Body of pancreas (tissue), 4 donors: ENCODE measurements at regions not wholly inside any gene's neighbourhood (a gene's known extent, or its start where the extent isn't known, plus 50 kb on each side); places are given as distances from the start of the nearest gene placed in this dataset.
"Not testable (repeated sequence)": the region's sequence is repeated elsewhere in the genome, so short reads cannot be mapped to it uniquely, and the experiment has no call there.

Source experiments
- ATAC-seq: fragments of 150-250 bp; one replicate; pipeline ENCODE4 v1.9.1; 2016
- DNase-seq, 4 donors: peaks; one replicate each; pipeline ENCODE4 v3.0.0-alpha.2; 2019
- H3K27ac ChIP-seq, 4 donors: fragments of 200-600 bp; sonication (generic); 1 replicate in 3 of 4; 2 replicates in 1 of 4; pipeline versions ENCODE4 v1.5.1 to v1.6.1; 2016 to 2019; ENCODE audit warnings: mild to moderate bottlenecking in 1 of 4, mixed read lengths in 1 of 4, moderate library complexity in 1 of 4
- H3K27me3 ChIP-seq, 2 donors: fragments of 200-600 bp; sonication (generic); one replicate each; pipeline ENCODE4 v1.6.0; 2016; ENCODE audit warnings: mild to moderate bottlenecking in 1 of 2
- H3K36me3 ChIP-seq, 2 donors: fragments of 200-600 bp; sonication (generic); replicated peaks in 1 of 2; 2 replicates each; pipeline ENCODE4 v1.5.1; 2016; ENCODE audit warnings: low read depth in 2 of 2; ENCODE audit not compliant: insufficient read depth in 1 of 2
- H3K4me1 ChIP-seq: fragments of 200-600 bp; sonication (generic); one replicate; pipeline ENCODE4 v1.6.0; 2016
- H3K4me3 ChIP-seq, 2 donors: fragments of 200-600 bp; sonication (generic); 1 replicate in 1 of 2; 2 replicates in 1 of 2; pipeline ENCODE4 v1.5.1; 2016 to 2019
- H3K9me3 ChIP-seq, 3 donors: fragments of 200-600 bp; sonication (generic); 1 replicate in 2 of 3; 2 replicates in 1 of 3; pipeline ENCODE4 v1.5.1; 2016
- POLR2A ChIP-seq, 3 donors: fragments of 450-650 bp; IDR thresholded peaks; one replicate each; pipeline ENCODE4 v1.6.1; 2016; ENCODE audit warnings: antibody characterized with exemption in 3 of 3, mild to moderate bottlenecking in 2 of 3
- WGBS, 2 donors: methylation state at CpG; one replicate each; pipeline ENCODE4 v1.1.5; 2017; 5-methylcytosine and 5-hydroxymethylcytosine counted together
- intact Hi-C: fragments of 100-400 bp; cut with DNase I; formaldehyde crosslinking; loops from one replicate; pipeline ENCODE4 v1.15.1; 2023
- TF ChIP-seq, protein P1 (sequence below), 7 experiments: fragments of 450-650 bp in 4 of 7; fragments of 200-600 bp in 3 of 7; sonication (generic) in 3 of 7; IDR thresholded peaks; one replicate each; pipeline ENCODE4 v1.5.1; 2016 to 2019; ENCODE audit warnings: antibody characterized with exemption in 7 of 7

DNA sequence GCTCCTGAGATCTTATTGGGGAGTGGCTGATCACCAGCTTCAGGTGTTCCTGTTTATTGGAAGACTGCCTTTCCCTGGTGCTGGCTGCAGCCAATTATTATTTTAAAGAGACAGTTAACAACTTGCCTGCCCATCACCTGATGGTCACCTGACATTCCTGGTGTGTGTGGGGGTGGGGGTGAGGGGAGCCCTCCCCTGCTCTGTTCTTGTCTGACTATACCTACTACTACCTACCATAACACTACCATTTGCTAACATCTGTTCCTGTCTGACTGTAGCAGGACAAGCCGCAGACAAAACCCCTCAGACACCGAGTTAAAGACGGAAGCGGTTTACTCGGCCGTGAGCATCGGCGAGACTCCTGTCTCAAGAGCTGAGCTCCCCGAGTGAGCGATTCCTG lies 54.9 kb upstream of the NBPF3 start:
- ATAC-seq = no peak
- H3K36me3 ChIP-seq = no peaks in the 10 kb centered on the region
- H3K9me3 ChIP-seq = no peaks in the 10 kb centered on the region
- intact Hi-C loops = no loop called here
- DNase-seq = no peak
- no peak overlapping the region for H3K4me3 ChIP-seq
- no peaks in the 10 kb centered on the region for H3K4me1 ChIP-seq
- 68 to 74% methylated on average over 10 of the region's 10 CpGs for WGBS, 2 donors
- no peak overlapping the region for H3K27ac ChIP-seq
- TF ChIP-seq POLR2A (IDR thresholded peaks at IDR 0.05) = no peak
- TF ChIP-seq, protein P1, sequence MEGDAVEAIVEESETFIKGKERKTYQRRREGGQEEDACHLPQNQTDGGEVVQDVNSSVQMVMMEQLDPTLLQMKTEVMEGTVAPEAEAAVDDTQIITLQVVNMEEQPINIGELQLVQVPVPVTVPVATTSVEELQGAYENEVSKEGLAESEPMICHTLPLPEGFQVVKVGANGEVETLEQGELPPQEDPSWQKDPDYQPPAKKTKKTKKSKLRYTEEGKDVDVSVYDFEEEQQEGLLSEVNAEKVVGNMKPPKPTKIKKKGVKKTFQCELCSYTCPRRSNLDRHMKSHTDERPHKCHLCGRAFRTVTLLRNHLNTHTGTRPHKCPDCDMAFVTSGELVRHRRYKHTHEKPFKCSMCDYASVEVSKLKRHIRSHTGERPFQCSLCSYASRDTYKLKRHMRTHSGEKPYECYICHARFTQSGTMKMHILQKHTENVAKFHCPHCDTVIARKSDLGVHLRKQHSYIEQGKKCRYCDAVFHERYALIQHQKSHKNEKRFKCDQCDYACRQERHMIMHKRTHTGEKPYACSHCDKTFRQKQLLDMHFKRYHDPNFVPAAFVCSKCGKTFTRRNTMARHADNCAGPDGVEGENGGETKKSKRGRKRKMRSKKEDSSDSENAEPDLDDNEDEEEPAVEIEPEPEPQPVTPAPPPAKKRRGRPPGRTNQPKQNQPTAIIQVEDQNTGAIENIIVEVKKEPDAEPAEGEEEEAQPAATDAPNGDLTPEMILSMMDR (IDR thresholded peaks at IDR 0.05) = no peak
- no peaks in the 10 kb centered on the region for H3K27me3 ChIP-seq

DNA sequence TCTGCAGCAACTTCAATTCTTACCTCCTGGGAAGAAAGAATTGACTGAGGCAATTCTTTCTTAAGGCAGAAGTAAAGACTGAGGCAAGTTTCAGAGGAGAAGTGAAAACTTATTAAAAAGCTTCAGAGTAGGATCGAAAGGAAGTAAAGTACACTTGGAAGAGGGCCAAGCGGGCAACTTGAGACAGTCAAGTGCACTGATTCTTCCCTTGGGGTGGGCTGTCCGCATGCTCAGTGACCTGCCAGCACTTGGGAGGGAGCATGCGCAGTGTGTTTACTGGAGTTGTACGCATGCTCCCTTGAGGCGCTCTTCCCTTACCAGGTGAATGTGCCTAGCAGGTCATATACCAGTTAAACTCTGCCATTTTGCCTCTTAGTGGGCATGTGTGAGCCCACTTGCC lies 55.3 kb upstream of the NBPF3 start:
- peak in 1 of 4 donors; percentile 28 for DNase-seq
- H3K27ac ChIP-seq = no peak overlapping the region
- H3K36me3 ChIP-seq = no peaks in the 10 kb centered on the region
- H3K9me3 ChIP-seq = no peaks in the 10 kb centered on the region
- H3K27me3 ChIP-seq = no peaks in the 10 kb centered on the region
- no peak for TF ChIP-seq POLR2A (IDR thresholded peaks at IDR 0.05)
- TF ChIP-seq, protein P1 (IDR thresholded peaks at IDR 0.05) = no peak
- H3K4me3 ChIP-seq = no peak overlapping the region
- no peak for ATAC-seq
- no peaks in the 10 kb centered on the region for H3K4me1 ChIP-seq
- intact Hi-C loops = no loop called here
- WGBS, 2 donors = 57 to 61% methylated on average over 6 of the region's 6 CpGs

DNA sequence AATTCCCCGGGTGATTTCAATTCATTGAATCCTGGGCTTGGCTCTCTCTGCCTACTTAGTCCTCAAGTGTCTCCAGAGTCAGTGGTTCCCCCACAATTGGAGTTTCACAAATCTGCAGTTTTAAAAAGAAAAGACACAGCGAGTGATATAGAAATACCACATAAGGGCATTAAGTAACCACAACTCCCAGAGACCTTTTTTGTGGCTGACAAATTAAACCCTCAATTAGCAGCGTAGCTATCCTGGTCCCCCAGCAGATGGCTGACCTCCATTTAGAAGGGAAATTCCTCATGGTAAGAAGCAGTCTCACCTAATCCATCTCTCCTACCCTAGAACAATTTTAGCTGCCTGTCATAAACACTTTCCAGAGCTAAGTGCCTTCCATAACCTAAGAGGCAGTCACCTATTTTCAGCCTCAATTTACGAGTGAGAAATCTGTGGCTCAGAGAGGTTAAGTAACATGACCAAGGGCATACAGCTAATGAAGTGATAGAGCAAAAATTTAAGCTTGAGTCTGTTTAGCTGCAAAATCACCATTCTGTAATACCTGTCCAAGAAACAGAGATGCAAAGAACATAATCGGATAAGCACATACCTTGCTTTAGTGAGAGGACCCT lies 56.0 kb upstream of the NBPF3 start:
- Histone ChIP-seq H3K4me3 (no peak overlapping the region), H3K4me1 (no peaks in the 10 kb centered on the region), H3K36me3 (no peaks in the 10 kb centered on the region), H3K9me3 (no peaks in the 10 kb centered on the region), H3K27ac (no peak overlapping the region), H3K27me3 (no peaks in the 10 kb centered on the region)
- no peak for DNase-seq
- TF ChIP-seq, protein P1 (IDR thresholded peaks at IDR 0.05) = no peak
- no peak for TF ChIP-seq POLR2A (IDR thresholded peaks at IDR 0.05)
- WGBS, 2 donors = 69 to 73% methylated on average over 5 of the region's 5 CpGs
- no peak for ATAC-seq
- intact Hi-C loops = no loop called here

DNA sequence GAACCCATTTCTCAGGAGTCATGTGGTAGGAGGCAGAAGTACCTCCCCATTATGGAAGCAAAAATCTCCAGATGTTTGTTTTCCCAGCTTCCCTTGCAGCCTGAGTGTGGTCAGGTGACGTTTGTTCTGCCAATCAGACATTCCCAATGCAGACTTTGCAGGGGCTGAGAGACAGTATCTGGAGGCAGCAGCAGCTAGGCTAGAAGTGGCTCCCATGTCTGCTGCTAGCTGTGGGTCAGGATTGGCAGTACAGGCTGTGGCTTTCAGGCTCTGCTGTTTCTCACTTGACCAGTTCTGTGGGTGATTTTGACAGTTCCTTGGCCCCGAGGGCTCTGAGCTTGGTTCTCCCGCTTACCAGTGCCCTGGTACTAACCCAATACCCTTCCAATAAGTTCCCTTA lies 58.6 kb upstream of the NBPF3 start:
- ATAC-seq (no peak), DNase-seq (peak in 1 of 4 donors; percentile 14)
- 34% methylated on average over 3 of the region's 3 CpGs for WGBS, 2 donors
- intact Hi-C loops = no loop called here
- no peak overlapping the region for H3K27ac ChIP-seq
- TF ChIP-seq POLR2A (IDR thresholded peaks at IDR 0.05) = no peak
- TF ChIP-seq, protein P1 (IDR thresholded peaks at IDR 0.05) = no peak
- H3K27me3 ChIP-seq = no peaks in the 10 kb centered on the region
- no peak overlapping the region for H3K4me3 ChIP-seq
- no peaks in the 10 kb centered on the region for H3K36me3 ChIP-seq
- H3K4me1 ChIP-seq = no peaks in the 10 kb centered on the region
- H3K9me3 ChIP-seq = no peaks in the 10 kb centered on the region

DNA sequence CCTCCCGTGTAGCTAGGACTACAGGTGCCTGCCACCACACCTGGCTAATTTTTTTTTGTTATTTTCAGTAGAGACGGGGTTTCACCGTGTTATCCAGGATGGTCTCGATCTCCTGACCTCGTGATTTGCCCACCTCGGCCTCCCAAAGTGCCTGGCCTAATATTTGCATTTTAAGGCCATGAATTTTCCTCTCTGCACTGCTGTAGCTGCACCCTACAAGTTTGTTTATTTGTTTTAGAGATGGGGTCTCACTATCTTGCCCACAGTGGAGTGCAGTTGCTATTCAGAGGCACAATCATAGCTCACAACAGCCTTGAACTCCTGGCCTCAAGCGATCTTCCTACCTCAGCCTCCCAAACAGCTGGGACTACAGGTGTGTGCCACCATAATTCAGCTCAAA lies 59.8 kb upstream of the NBPF3 start:
- H3K9me3 ChIP-seq, DNase-seq, ATAC-seq, intact Hi-C loops, H3K27me3 ChIP-seq, H3K4me3 ChIP-seq, H3K27ac ChIP-seq, H3K4me1 ChIP-seq, H3K36me3 ChIP-seq: not testable (repeated sequence)
- 82 to 91% methylated on average over 7 of the region's 7 CpGs for WGBS, 2 donors
